ENCODE measurements at regions not wholly inside any gene's neighbourhood (a gene's known extent, or its start where the extent isn't known, plus 50 kb on each side); places are given as distances from the start of the nearest gene placed in this dataset.

DNA sequence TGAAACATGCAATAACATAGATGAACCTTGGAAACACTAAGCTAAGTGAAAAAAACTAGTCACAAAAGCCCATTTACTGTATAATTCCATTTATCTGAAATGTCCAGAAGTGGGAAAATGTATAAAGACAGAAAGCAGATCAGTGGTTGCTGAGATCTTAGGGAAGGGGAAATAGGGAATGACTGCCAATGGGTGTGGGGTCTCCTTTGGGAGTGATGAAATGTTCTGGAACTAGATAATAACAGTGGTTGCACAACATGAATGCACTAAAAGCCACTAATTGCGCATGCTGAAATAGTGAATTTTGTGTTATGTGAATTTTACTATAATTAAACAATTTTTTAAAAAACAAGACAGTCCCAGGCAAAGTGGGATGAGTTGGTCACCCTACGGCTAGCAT lies 472.8 kb downstream of the CCDC171 start:
- Mint-ChIP-seq H3K36me3 (ENCODE audit: insufficient read depth in 2 of 2) (no peaks in the 10 kb centered on the region), H3K9me3 (peaks cover 0 to 1% of the 10 kb centered on the region in 2 donors)

DNA sequence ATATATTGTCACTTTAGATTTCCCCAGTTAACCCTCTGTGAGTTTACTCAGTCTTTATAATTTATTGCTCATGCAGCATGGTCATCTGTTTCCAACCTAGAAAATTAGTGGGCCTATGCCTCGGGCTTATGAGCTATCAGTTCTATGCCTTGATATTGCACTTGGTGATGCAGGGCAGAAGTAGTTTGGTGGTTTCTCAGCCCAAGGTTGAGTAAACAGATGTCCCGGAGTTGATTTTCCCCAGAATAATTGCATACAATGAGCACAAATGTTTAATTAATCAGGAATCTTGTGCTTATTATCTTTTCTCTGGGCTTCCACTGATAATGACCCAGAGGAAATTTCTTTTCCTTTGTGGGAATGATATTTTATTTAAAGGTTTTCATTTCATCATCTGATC lies 474.0 kb downstream of the CCDC171 start:
- Mint-ChIP-seq H3K9me3 (peaks cover 0 to 3% of the 10 kb centered on the region in 2 donors), H3K4me3 (no peak overlapping the region), H3K27ac (no peak overlapping the region), H3K27me3 (ENCODE audit: low read depth) (peaks cover 18% of the 10 kb centered on the region), H3K4me1 (ENCODE audit: low read depth) (peaks cover 10% of the 10 kb centered on the region), H3K36me3 (ENCODE audit: insufficient read depth in 2 of 2) (no peaks in the 10 kb centered on the region)
- DNase-seq (no peak), ATAC-seq (replicated peaks in 1 of 2) (no peak)

More for the DNA sequence above, 472.8 kb downstream of the CCDC171 start:
- peaks cover 18% of the 10 kb centered on the region for H3K27me3 Mint-ChIP-seq (ENCODE audit: low read depth)
- no peak overlapping the region for H3K27ac Mint-ChIP-seq
- H3K4me1 Mint-ChIP-seq (ENCODE audit: low read depth): peaks cover 5% of the 10 kb centered on the region
- ATAC-seq (replicated peaks in 1 of 2) (no peak), DNase-seq (no peak)
- H3K4me3 Mint-ChIP-seq: no peak overlapping the region

DNA sequence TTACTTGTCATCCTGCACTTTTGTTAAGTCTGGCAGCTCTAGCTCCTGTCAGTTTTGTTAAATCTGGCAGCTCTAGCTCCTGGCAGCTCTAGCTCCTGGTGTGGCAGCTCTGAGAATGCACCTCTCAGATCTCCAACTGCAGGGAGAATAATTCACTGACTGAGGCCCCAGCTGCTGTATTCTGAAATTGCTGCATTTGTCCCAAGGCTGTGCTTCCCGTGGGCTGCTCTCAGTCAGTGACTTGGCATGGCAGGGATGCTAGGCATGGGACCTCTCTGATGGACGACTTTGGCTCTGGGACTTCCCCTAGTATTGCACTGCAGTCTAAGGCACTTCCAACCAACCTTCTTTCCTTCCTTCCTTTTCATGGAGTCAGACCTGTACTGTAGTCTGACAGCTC lies 475.7 kb downstream of the CCDC171 start:
- Mint-ChIP-seq H3K4me3 (no peak overlapping the region), H3K27me3 (ENCODE audit: low read depth) (peaks cover 18% of the 10 kb centered on the region)
- no peak for ATAC-seq (replicated peaks in 1 of 2)

DNA sequence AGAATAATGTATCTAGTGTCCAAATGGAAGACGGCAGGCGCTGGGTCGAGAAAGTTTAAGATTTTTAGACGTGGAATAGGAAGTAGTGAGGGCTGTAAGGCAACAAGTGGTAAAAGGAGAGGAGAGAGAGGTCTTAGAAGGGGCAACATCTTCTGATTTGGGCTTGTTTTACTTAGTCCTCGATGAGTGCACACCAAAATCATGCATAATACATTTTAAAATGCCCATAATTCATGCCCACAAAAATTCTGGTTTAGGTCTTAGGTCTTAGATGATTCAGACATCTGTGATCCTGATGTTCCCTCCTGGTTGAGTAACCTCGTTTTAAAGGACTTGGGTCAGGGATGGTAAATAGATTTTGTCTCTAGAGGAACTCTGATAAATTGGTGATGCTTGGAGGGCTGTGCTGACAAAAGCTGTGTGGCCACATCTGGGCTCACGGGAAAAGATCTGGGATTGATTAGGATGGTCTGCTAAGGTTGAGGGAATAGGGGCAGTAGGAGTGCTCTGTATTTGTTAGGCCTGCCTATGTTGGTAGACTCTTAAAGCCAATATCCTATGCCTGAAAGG lies 476.3 kb downstream of the CCDC171 start:
- peaks cover 0 to 4% of the 10 kb centered on the region in 2 donors for H3K9me3 Mint-ChIP-seq
- peaks cover 10% of the 10 kb centered on the region for H3K4me1 Mint-ChIP-seq (ENCODE audit: low read depth)
- peaks cover 18% of the 10 kb centered on the region for H3K27me3 Mint-ChIP-seq (ENCODE audit: low read depth)
- no peak overlapping the region for H3K4me3 Mint-ChIP-seq
- DNase-seq (no peak), ATAC-seq (replicated peaks in 1 of 2) (no peak)
- no peak overlapping the region for H3K27ac Mint-ChIP-seq
- H3K36me3 Mint-ChIP-seq (ENCODE audit: insufficient read depth in 2 of 2): no peaks in the 10 kb centered on the region

More for the DNA sequence above, 475.7 kb downstream of the CCDC171 start:
- no peak overlapping the region for H3K27ac Mint-ChIP-seq
- peaks cover 10% of the 10 kb centered on the region for H3K4me1 Mint-ChIP-seq (ENCODE audit: low read depth)
- no peak for DNase-seq
- H3K36me3 Mint-ChIP-seq (ENCODE audit: insufficient read depth in 2 of 2): no peaks in the 10 kb centered on the region
- peaks cover 0 to 4% of the 10 kb centered on the region in 2 donors for H3K9me3 Mint-ChIP-seq

DNA sequence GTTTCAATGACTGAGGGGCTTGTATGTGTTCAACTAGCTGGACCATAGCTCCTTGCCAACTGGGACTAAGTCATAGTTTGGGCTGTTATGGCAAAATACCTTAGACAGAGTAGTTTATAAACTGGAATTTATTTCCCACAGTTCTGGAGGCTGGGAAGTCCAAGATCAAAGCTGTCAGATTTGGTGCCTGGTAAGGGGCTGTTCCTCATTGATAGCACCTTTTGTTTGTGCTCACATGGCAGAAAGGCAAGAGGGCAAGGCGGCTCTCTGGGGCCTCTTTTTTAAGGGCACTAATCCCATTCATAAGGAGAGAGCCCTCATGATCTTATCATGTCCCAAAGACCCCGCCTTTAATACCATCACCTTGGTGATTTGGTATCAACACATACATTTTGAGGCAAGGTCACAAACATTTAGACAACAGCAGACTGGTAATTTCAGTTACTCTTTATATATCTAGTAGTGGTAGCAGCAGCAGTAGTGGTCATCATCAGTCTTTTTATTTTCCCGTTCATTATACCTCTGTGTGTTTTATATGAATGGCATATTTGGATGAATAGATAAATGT lies 477.0 kb downstream of the CCDC171 start:
- Mint-ChIP-seq H3K9me3 (peaks cover 0 to 4% of the 10 kb centered on the region in 2 donors), H3K36me3 (ENCODE audit: insufficient read depth in 2 of 2) (no peaks in the 10 kb centered on the region), H3K4me3 (no peak overlapping the region), H3K27ac (no peak overlapping the region), H3K27me3 (ENCODE audit: low read depth) (peaks cover 18% of the 10 kb centered on the region), H3K4me1 (ENCODE audit: low read depth) (peaks cover 10% of the 10 kb centered on the region)
- ATAC-seq (replicated peaks in 1 of 2): no peak
- DNase-seq: no peak

DNA sequence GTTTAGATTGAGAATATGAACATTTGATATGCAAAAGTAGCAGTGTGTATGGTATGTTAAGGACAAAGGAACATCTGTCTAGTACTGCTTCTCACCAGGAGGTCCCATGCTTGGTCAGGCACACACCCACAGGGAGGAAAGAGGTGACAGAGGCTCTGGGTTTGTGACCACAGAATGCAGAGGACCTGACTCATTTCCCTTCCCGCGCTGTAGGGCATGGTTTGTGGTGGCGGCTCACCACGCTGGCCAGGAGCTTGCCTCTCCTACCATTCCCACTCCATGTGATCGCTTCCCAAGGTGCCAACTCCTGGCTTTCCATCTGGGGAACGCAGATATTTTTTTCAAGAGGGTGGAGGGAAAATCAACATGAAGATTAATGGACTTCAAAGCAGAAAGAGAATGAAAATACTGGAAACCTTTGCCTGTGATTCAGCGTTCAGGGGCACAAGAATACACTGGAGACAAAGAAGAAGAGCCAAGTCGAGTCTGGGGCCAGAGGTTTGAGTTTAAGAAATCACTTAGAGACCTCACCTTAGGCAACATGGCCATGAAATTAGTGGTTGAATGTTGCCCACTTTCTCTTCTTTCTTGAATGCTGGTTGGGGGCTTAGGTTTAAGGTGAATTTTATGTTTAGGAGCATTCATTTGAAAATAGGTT lies 477.8 kb downstream of the CCDC171 start:
- peaks cover 0 to 4% of the 10 kb centered on the region in 2 donors for H3K9me3 Mint-ChIP-seq
- peaks cover 18% of the 10 kb centered on the region for H3K27me3 Mint-ChIP-seq (ENCODE audit: low read depth)
- H3K4me3 Mint-ChIP-seq: peak overlapping the region in 1 of 2 donors; percentile 48
- ATAC-seq (replicated peaks in 1 of 2) (peak; percentile 87 to 95), DNase-seq (peak; percentile 50 to 59)
- H3K36me3 Mint-ChIP-seq (ENCODE audit: insufficient read depth in 2 of 2): no peaks in the 10 kb centered on the region
- H3K4me1 Mint-ChIP-seq (ENCODE audit: low read depth): peaks cover 10% of the 10 kb centered on the region
- H3K27ac Mint-ChIP-seq: peak overlapping the region; percentile 11

DNA sequence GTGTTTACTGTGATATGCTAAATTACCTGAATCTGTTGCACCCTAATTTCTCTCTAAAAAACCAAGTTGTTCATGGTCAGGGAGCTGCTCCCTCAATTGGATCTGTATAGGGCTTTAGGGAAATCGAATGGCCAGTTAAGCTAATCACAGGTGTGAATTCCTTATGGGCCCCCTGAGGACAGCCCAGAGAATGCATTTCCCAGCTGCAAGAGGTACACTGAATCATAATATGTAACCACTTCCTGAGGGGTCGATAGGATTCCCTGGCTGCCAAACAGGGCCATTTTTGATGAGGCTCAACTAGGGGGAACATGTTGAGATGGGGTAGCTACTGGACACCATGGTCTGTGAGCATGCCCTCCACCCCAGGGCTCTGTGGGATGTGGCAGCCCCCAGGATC lies 478.6 kb downstream of the CCDC171 start:
- H3K27ac Mint-ChIP-seq: no peak overlapping the region
- no peak overlapping the region for H3K4me3 Mint-ChIP-seq
- H3K27me3 Mint-ChIP-seq (ENCODE audit: low read depth): peaks cover 18% of the 10 kb centered on the region
- no peak for DNase-seq
- no peak for ATAC-seq (replicated peaks in 1 of 2)
- H3K36me3 Mint-ChIP-seq (ENCODE audit: insufficient read depth in 2 of 2): no peaks in the 10 kb centered on the region
- H3K4me1 Mint-ChIP-seq (ENCODE audit: low read depth): peaks cover 10% of the 10 kb centered on the region
- peaks cover 0 to 6% of the 10 kb centered on the region in 2 donors for H3K9me3 Mint-ChIP-seq

DNA sequence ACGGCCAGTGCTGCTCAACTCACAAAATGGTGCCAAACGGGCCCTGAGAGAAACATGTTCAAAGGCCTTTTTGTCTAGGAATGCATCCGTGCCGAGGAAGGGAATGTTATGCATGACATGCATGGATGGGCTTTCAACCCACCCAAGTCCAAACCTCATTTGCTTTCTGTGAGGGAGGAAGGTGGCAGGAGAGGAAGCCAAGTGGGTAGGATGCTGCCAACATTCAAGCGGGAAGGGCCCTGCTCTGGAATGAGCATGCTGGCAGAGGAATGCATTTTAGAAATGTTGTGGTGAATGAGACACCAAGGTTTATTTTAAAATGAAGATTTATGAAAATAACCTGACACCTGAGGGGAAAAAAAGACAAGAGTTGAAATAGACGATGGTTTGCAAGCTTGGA lies 479.1 kb downstream of the CCDC171 start:
- H3K27me3 Mint-ChIP-seq (ENCODE audit: low read depth): peaks cover 18% of the 10 kb centered on the region
- no peak for DNase-seq
- H3K27ac Mint-ChIP-seq: no peak overlapping the region
- ATAC-seq (replicated peaks in 1 of 2): no peak
- peaks cover 10% of the 10 kb centered on the region for H3K4me1 Mint-ChIP-seq (ENCODE audit: low read depth)
- no peaks in the 10 kb centered on the region for H3K36me3 Mint-ChIP-seq (ENCODE audit: insufficient read depth in 2 of 2)
- H3K4me3 Mint-ChIP-seq: no peak overlapping the region
- peaks cover 0 to 8% of the 10 kb centered on the region in 2 donors for H3K9me3 Mint-ChIP-seq

DNA sequence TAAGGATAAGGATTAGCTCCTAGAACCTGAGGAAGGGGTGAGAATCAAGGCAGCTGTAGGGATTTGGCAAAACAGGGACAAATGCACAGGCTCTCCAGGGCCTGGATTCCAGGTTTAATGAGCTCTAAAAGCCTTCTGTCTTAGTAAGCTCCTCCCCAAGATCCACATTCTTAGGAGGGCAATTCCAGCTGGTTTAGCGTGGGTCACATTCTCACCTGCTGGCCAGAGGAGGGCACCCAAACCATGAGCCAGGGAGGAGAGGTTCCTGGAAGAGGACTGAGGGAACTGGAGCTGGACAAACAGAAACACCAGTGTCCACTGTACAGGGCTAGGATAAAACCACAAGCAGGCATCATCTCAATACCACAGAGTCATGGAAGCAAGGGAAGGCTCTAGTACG lies 480.0 kb downstream of the CCDC171 start:
- ATAC-seq (replicated peaks in 1 of 2) (no peak), DNase-seq (no peak)
- no peak overlapping the region for H3K27ac Mint-ChIP-seq
- H3K9me3 Mint-ChIP-seq: peaks cover 0 to 8% of the 10 kb centered on the region in 2 donors
- H3K27me3 Mint-ChIP-seq (ENCODE audit: low read depth): peaks cover 18% of the 10 kb centered on the region
- no peaks in the 10 kb centered on the region for H3K36me3 Mint-ChIP-seq (ENCODE audit: insufficient read depth in 2 of 2)
- no peak overlapping the region for H3K4me3 Mint-ChIP-seq
- peaks cover 10% of the 10 kb centered on the region for H3K4me1 Mint-ChIP-seq (ENCODE audit: low read depth)

DNA sequence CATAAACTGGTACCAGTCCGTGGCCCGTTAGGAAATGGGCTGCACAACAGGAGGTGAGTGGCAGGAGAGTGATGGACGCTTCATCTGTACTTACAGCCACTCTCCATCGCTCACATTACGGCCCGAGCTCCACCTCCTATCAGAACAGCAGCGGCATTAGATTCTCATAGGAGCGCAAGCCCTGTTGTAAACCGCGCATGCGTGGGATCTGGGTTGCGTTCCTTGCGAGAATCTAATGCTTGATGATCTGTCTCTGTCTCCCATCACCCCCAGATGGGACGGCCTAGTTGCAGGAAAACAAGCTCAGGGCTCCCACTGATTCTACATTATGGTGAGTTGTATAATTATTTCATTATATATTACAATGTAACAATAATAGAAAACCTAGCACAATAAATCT lies 480.4 kb downstream of the CCDC171 start:
- peaks cover 0 to 7% of the 10 kb centered on the region in 2 donors for H3K9me3 Mint-ChIP-seq
- H3K27me3 Mint-ChIP-seq (ENCODE audit: low read depth): peaks cover 13% of the 10 kb centered on the region
- H3K36me3 Mint-ChIP-seq (ENCODE audit: insufficient read depth in 2 of 2): no peaks in the 10 kb centered on the region
- H3K27ac Mint-ChIP-seq: no peak overlapping the region
- peaks cover 10% of the 10 kb centered on the region for H3K4me1 Mint-ChIP-seq (ENCODE audit: low read depth)
- ATAC-seq (replicated peaks in 1 of 2): no peak
- H3K4me3 Mint-ChIP-seq: no peak overlapping the region
- DNase-seq: no peak

DNA sequence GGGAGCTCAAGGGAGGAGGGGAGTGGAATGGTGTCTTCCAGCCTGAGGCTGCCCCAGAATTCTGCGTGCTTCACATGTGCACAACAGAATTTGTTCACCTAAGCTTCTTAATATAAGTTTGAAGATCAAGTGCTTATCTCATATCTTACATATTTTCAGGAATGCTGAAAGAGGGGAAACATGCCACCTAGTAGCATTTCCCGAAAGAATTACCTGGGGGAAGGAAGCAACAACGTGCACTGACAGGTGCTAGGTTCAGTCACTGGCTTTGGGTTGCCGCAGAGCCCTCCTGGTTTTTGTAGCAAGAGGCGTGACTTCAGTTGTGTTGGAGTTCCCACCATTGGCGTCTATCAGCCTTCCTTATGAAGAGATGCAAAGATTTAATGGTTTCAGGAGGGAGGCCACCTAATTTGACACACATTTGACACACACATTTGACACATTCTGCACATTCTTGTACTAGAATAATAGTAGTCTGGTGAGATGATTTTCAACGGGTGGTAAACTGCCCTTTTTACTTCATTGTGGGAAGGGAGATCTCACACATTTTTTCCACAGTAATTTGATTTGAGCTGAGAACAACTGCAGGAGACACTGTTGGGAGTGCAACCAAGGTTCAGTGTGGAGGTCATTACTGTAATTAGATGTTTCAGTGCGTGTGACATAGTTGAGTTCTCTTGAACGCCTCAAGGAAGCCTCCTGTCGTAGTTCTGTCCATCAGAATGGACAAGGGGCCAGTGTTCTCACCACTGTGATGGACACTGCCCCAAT lies 481.3 kb downstream of the CCDC171 start:
- no peak for ATAC-seq (replicated peaks in 1 of 2)
- Mint-ChIP-seq H3K4me1 (ENCODE audit: low read depth) (peaks cover 10% of the 10 kb centered on the region), H3K9me3 (peaks cover 0 to 7% of the 10 kb centered on the region in 2 donors)

GRCh38 chr9:16039218-16039987 lies 486.6 kb downstream of the CCDC171 start:
- Mint-ChIP-seq H3K36me3 (ENCODE audit: insufficient read depth in 2 of 2) (no peaks in the 10 kb centered on the region), H3K9me3 (peaks cover 0 to 4% of the 10 kb centered on the region in 2 donors), H3K27ac (no peak overlapping the region), H3K27me3 (ENCODE audit: low read depth) (peaks cover 13% of the 10 kb centered on the region), H3K4me1 (ENCODE audit: low read depth) (no peaks in the 10 kb centered on the region), H3K4me3 (no peak overlapping the region)
- ATAC-seq (replicated peaks in 1 of 2): no peak
- DNase-seq: no peak

More for the DNA sequence above, 481.3 kb downstream of the CCDC171 start:
- peaks cover 6% of the 10 kb centered on the region for H3K27me3 Mint-ChIP-seq (ENCODE audit: low read depth)
- H3K27ac Mint-ChIP-seq: no peak overlapping the region
- H3K4me3 Mint-ChIP-seq: no peak overlapping the region
- DNase-seq: no peak
- H3K36me3 Mint-ChIP-seq (ENCODE audit: insufficient read depth in 2 of 2): no peaks in the 10 kb centered on the region

All from activated T-cell treated with anti-CD3 and anti-CD28 coated beads, Interleukin-2, amount 50 U/mL, for 72 hours (primary cell).